ENCODE measurements at regions not wholly inside any gene's neighbourhood (a gene's known extent, or its start where the extent isn't known, plus 50 kb on each side); places are given as distances from the start of the nearest gene placed in this dataset.

GRCh38 chr3:157829786-157830185 is 276.4 kb downstream of the SHOX2 start:
- no peak for TF ChIP-seq CTCF (IDR thresholded peaks at IDR 0.05)
- TF ChIP-seq POLR2A (IDR thresholded peaks at IDR 0.05), result no peak
